GM12865 (cell line): ENCODE measurements at regions not wholly inside any gene's neighbourhood (a gene's known extent, or its start where the extent isn't known, plus 50 kb on each side); places are given as distances from the start of the nearest gene placed in this dataset.
"Not testable (repeated sequence)": the region's sequence is repeated elsewhere in the genome, so short reads cannot be mapped to it uniquely, and the experiment has no call there.

Source experiments
- DNase-seq: peaks from one replicate; pipeline ENCODE4 v3.0.0; 2010; ENCODE audit warnings: low read depth
- H3K4me3 ChIP-seq: 2 replicates; pipeline ENCODE4 v1.5.1; 2011; ENCODE audit warnings: mild to moderate bottlenecking, low read depth, low read length, control low read depth
- CTCF ChIP-seq: IDR thresholded peaks from 2 replicates; pipeline ENCODE4 v1.5.1; 2011; ENCODE audit warnings: low read length, control low read depth, low read depth, inconsistent platforms; ENCODE audit not compliant: insufficient read depth; ENCODE audit errors: missing control alignments

- no peak for DNase-seq
- H3K4me3 ChIP-seq: no peak overlapping the region
- TF ChIP-seq CTCF: no peak
These were observed 122.2 kb upstream of the ZEB2 start for GRCh38 chr2:144642131-144642530.

GRCh38 chr2:144638250-144638649, 118.3 kb upstream of the ZEB2 start:
- H3K4me3 ChIP-seq, DNase-seq: not testable (repeated sequence)

DNA sequence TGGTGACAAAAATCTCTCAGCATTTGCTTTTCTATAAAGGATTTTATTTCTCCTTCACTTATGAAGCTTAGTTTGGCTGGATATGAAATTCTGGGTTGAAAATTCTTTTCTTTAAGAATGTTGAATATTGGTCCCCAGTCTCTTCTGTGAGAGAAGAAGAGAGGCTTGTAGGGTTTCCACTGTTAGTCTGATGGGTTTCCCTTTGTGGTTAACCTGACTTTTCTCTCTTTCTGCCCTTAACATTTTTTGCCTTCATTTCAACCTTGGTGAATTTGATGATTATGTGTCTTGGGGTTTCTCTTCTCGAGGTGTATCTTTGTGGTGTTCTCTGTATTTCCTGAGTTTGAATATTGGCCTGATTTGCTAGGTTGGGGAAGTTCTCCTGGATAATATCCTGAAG, 116.9 kb upstream of the ZEB2 start:
- DNase-seq: not testable (repeated sequence)

GRCh38 chr2:144632809-144633208, 112.9 kb upstream of the ZEB2 start:
- TF ChIP-seq CTCF: no peak
- H3K4me3 ChIP-seq: no peak overlapping the region
- DNase-seq: no peak

More for the DNA sequence above, 116.9 kb upstream of the ZEB2 start:
- not testable (repeated sequence) for H3K4me3 ChIP-seq

- DNase-seq: no peak
- no peak for TF ChIP-seq CTCF
These were observed 111.7 kb upstream of the ZEB2 start for GRCh38 chr2:144631636-144632035.

DNA sequence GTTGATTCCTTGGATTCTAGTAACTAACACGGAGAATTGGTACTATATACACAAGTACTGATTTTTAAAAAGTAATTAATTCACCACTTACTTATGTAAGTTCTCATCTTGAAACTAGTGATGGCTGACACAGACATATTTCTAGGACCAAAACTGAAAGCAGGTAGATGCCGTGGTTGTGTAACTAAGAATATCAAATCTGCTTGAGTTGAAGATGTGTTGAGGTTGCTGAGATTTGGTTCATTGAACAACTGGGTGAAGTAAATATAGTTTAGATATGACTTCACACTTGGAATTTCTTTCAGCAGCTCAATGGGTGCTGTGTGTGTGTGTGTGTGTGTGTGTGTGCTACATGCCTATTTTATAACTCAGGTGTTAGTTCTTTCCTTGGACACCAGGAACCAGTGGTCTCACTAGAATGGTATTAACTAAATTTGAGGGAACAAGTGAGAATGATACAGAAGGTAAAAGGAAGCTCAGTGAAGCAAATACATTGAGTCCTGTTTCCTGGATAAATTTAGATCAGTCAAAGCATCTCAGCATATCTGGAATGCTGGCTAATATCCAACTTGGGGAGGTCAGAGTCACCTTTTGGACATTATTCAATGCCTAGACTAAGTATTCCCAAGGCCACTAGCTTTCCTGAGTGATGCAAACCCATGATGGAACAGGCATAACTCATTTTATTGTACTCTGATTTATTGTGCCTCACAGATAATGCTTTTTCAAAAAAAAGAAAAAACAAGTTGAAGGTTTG, 110.7 kb upstream of the ZEB2 start:
- TF ChIP-seq CTCF: no peak
- no peak overlapping the region for H3K4me3 ChIP-seq
- DNase-seq: peak; percentile 53

More at GRCh38 chr2:144631636-144632035, 111.7 kb upstream of the ZEB2 start:
- no peak overlapping the region for H3K4me3 ChIP-seq

DNA sequence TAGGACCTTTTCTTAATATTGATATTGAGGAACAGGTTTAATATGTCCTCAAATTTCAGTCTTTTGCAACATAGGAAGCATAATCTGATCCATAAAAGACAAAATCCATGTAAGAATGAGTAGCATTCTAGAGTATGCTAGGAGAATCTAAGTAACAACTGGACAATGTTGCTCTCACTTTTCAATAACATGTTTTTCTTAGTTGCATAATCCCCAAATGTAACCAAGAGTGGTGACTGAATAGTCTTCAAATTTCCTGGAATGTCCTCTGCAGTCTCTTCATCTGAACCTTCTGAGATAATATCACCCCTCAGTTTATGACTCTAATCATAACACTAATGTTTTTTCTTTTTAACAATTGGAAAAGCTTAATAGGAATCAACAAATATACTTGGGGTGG, 110.0 kb upstream of the ZEB2 start:
- TF ChIP-seq CTCF: no peak
- H3K4me3 ChIP-seq: no peak overlapping the region
- DNase-seq: no peak

- H3K4me3 ChIP-seq: no peak overlapping the region
- TF ChIP-seq CTCF: no peak
- DNase-seq: no peak
These were observed 108.6 kb upstream of the ZEB2 start for GRCh38 chr2:144628566-144628965.
